MM.1S (cell line): ENCODE measurements at regions not wholly inside any gene's neighbourhood (a gene's known extent, or its start where the extent isn't known, plus 50 kb on each side); places are given as distances from the start of the nearest gene placed in this dataset.
"Not testable (repeated sequence)": the region's sequence is repeated elsewhere in the genome, so short reads cannot be mapped to it uniquely, and the experiment has no call there.

Experiments
- EZH2 ChIP-seq: fragments of 300-600 bp; sonication (generic); optimal IDR thresholded peaks from 2 replicates; pipeline ENCODE3; 2017; ENCODE audit warnings: low read depth, mild to moderate bottlenecking, antibody characterized with exemption, low read length, mixed read lengths
- EZH2phosphoT487 ChIP-seq: fragments of 300-600 bp; sonication (generic); IDR thresholded peaks from 2 replicates; pipeline ENCODE4 v1.6.1; 2018; ENCODE audit warnings: antibody characterized with exemption, low read length
- TF ChIP-seq, protein P1 (sequence below): fragments of 300-600 bp; sonication (generic); IDR thresholded peaks from 2 replicates; pipeline ENCODE4 v1.5.1; 2016; ENCODE audit warnings: antibody characterized with exemption, low read length, mixed read lengths

DNA sequence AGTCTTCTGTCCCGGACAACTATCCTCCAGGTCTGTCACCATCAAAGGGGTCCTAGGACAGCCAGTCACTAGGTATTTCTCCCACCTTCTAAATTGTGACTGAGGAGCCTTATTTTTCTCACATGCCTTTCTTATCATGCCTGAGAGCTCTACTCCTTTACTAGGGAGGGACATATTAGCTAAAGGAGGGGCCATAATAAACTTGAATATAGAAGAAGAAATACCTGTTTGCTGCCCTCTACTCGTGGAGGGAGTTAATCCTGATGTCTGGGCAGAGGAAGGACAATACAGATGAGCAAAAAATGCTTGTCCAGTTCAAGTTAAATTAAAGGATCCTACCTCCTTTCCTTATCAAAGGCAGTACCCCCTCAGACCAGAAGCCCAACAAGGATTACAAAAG lies 145.8 kb upstream of the ATF7IP start:
- TF ChIP-seq, protein P1, sequence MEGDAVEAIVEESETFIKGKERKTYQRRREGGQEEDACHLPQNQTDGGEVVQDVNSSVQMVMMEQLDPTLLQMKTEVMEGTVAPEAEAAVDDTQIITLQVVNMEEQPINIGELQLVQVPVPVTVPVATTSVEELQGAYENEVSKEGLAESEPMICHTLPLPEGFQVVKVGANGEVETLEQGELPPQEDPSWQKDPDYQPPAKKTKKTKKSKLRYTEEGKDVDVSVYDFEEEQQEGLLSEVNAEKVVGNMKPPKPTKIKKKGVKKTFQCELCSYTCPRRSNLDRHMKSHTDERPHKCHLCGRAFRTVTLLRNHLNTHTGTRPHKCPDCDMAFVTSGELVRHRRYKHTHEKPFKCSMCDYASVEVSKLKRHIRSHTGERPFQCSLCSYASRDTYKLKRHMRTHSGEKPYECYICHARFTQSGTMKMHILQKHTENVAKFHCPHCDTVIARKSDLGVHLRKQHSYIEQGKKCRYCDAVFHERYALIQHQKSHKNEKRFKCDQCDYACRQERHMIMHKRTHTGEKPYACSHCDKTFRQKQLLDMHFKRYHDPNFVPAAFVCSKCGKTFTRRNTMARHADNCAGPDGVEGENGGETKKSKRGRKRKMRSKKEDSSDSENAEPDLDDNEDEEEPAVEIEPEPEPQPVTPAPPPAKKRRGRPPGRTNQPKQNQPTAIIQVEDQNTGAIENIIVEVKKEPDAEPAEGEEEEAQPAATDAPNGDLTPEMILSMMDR: not testable (repeated sequence)
- not testable (repeated sequence) for TF ChIP-seq EZH2, EZH2phosphoT487
